ENCODE measurements at regions not wholly inside any gene's neighbourhood (a gene's known extent, or its start where the extent isn't known, plus 50 kb on each side); places are given as distances from the start of the nearest gene placed in this dataset.

DNA sequence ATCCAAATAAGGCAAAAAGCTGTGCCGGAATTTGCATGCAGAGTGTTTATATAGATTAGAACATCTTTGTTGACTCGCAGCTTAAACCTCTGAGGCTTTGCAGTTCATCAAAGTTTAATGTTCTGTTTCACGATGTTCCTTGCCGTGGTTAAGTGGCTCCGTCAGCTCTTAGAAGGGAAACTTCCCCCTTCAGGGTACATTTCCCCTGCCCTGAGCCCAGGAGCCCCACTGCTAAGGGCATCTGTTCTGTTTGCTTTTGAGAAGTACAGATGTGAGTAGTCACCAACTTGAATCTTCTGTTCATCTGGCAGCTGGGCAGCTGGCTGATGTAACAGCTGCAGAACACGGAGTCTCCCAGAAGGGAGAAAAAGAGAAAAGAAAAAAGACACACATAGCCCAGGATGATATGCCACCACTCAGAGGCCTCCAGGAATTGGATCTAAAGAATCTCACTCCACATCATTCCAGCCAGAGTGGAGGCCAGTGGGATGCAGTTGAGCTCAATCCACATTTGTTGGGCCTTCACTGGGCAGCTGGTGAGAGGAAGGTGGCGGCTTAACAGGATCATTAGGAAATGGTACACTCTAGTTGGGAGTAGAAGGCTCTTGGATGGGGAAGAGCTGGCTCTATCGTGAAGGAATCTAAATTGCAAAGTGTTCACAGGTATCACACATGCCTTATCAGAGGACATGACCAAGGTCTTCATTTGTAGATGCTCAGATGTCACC is 178.7 kb upstream of the RBPJ start:
- peak in 1 of 2 donors; percentile 48 for ATAC-seq

DNA sequence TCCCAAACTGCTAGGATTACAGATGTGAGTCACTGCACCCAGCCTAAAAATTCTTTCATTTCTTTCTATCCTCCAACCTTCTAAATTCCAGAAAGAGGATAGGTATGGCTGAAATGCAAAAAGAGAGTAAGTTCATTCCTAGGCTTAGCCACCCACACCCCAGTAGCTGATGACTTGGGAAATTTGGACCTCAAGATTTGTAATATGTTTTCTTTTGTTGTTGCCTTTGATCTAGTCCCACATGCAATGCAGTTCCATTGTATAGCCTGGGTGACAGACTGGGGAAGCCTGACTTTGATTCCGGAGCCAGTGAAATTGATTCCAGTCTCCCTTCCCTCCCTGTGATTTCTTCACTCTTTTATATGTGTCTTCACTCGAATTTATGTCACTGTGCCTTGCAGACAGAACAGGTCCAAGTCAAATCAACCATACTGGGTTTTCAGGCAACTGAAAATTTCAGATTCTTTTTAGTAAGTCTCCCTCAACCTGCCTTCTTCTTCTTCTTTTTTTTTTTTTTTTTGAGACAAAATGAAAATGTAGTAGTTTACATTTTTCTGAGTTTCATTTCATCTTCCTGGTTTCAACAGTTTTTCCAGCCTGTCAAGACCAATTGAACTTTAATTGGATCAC is 176.2 kb upstream of the RBPJ start:
- no peak for ATAC-seq

DNA sequence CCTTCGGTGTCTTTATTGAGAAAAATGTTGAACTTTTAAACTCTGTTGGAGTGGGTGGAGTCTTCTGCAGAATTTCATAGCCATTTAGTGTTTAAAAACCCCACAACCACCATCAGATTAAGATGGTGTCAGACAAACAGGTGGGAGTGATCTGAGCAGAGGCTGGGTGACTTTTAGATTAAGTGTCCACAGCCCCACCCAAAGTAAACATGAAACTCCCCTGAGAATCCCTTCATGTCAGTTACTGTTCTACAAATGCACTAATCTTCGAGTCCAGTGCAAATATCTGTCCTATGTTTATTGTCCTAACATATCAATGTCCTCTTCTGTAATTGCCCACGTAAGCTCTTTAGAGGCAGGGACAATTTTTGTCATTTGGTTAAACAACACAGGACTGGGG is 175.6 kb upstream of the RBPJ start:
- ATAC-seq = peak; percentile 32 to 69

DNA sequence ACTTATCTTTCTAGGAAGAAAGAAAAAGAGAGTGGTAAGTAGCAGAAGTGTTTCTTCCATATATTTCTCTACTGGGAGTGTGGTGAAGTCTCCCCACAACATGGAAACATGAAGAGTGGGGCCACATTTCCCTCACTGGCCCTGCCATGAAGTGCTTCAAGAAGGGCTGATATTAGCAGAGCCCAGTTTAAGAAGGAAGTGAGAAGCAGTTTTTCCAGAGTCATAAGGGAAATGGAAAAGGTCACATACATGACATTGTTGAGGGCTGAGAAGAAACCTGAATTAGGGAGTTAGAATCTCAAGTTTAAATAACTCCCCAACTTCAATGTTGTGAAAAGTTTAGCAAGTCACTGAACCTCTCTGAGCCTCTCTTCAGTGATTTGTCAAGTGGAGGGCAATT is 171.9 kb upstream of the RBPJ start:
- no peak for ATAC-seq

DNA sequence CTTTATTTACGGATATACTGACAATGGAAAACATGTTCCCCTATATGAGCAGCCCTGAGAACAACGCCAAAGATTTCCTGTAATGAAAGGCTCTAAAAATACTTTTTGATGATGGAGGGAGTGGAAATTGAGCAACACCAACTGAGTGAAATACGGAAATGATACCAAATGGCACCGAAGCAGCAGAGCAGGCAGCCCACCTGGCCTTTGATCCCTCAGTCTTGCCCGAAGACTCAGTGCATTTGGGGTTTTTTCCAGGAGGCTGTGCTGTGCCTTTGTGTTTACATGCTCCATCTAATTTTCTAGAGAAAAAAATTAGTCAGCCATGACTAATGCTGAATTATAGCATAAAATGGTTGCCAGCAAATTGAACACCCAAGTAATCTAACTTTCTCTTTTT is 169.9 kb upstream of the RBPJ start:
- peak; percentile 64 to 74 for ATAC-seq

DNA sequence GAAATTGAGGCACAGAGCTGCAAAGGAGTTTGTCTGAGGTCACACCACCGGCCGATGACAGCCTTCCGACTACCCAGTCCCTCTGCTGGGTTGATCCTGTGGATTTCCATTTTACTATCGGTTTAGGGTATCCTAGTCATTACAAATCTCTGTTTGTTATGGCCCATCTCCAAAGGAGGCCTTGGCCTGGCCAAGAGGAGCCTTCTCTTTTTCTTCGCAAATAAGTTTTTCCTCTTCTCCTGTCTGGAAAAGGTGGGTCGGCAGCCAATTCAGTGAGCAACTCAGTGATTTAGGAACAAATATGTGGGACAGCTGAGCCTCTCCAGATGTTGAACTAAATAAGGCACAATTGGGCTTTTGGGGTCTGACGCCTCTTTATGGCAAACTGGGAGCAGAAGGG is 169.2 kb upstream of the RBPJ start:
- no peak for ATAC-seq

DNA sequence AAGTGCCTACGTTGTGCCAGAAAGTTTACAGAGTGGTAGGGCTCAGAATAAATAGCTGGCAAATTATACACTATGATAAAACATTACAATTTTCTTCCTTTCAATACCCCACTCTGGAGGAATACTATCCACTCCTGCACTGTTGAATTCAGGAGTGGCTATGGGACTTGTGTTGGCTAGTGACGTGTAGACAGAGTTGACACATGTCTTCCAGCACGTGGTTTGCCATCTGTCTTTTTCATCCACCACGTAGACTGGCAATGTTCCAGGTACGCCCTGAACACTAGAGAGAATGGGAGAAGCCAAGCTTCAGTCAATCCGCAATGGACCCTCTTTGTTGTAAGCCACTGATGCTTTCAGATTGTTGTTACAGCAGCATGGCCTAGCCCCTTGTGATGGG is 168.8 kb upstream of the RBPJ start:
- no peak for ATAC-seq

DNA sequence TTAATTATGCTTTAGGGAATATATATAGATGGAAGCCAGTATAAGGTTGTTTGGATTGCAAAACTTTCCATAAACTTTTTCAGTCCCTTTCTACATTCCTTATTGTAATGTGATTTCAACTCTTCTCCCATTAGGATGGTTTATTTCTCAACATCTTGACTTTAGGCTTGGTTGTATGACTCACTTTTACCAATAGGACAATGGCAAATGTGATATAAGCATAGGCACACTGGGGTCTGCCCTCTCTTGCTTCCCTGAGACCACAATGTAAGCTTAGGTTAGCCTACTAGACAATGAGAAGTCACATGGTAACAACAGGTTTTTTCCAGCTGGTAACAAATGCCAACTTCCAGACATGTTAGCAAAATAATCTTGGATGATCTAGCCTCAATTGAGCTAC is 163.3 kb upstream of the RBPJ start:
- no peak for ATAC-seq

DNA sequence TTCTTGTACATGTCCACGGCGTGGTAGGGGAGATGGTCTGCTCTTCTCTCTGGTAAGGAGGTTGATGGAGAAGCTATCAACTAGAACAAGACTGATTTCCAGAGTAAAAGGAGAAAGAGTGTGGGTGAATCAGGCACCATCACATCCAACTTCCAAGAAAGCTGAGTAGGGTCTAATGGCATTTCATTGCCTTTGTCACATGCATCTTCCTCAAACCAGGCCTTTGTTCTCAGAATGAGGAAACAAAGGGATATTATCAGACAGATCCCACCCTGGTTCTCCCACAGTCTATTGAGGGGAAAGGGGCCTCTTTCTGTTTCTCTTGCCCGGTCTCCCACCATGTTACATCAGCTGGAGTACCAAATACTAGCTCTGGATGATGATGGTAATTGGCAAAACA is 160.2 kb upstream of the RBPJ start:
- no peak for ATAC-seq

DNA sequence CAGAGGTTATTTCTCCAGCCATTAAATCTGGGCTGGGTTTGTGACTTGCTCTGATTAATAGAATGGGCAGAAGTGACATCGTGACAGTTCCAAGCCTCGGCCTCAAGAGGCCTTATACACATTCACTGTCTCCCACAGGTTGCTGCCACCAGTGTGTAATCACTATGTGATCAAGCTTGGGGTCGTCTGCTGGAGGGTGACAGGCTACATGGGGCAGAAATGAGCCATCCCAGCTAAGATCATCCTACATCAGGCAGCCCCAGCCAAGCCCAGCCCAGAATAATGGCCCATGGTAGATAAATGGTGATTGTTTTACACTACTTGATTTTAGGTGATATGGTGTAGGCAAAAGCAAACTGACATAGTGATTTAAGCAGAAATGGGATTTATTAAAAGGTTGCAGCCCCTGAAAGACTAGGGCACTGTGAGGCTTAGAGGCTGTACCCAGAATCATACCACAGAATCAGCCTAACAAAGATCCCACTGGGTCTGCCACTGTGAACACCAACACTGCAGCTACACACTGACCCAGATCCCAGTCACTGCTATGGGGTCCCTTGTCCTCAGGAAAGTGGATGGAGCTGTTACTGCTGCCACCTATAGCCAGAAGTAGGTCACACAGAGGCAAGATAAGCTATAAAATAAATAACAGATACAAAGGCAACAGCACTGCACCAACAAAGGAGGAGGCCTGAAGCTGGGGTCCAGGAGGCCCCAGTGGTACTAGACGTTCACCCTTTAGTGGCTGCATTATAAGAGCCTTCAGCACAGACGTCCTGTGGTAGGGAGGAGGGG is 159.6 kb upstream of the RBPJ start:
- peak in 1 of 2 donors; percentile 57 for ATAC-seq

DNA sequence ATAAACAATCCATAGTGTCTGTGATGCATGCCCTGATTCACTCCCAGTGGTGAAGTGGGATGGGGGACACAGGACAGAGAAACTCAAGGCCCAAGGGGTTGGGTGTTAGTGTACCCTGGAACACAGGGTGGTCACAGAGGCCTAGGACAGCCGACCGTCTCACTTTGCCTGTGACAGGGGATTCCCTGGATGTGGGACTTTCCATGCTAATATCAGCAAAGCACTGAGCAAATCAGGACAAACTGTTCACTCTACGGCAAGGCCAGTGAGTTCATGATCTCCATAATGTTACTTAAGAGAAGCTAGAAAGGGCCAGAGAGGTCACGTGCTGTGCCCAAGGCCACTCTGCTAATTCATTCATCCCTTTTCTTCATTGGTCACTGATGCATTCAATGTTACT is 158.7 kb upstream of the RBPJ start:
- no peak for ATAC-seq

DNA sequence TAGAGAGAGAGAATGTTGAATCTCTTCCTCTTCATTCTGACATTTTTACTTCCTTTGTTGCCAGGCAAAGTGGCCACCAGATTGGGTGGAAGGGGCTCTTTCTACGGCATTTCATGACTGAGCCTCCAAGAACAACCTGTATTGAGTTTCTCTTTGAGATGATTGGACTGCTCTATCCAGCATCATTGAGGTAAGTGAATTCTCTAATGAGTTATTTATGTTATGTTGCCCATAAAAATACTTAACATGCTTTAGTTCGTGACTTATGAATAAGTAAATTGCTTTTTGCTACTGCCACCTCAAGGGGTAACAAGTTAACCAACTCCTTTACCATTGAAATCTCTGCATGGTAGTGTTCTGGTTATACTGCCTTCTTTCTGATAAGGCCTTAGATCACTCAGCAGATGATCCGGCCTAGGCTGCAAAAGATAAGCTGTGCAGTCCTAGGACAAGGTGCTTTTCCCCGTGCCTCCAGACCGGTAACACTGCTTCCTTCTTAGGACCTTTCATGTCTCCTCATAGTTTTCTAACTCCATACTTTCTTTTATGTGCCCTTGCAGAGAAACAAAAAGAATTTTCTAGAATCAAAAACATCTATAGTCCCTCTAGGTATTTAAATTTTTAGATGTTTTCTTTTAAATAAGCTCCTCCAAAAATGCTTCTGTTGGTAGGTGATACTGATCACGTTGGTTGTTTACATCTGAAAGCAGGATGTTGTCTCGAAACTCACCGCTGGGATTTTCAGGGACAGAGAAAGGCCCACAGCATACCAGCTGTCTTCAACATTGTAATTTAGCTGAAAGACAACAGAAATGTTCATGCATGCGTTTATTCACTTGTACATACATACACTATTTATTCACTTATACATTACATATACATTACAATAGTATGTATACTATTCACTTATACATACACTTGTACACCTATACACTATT is 157.1 kb upstream of the RBPJ start:
- no peak for ATAC-seq

DNA sequence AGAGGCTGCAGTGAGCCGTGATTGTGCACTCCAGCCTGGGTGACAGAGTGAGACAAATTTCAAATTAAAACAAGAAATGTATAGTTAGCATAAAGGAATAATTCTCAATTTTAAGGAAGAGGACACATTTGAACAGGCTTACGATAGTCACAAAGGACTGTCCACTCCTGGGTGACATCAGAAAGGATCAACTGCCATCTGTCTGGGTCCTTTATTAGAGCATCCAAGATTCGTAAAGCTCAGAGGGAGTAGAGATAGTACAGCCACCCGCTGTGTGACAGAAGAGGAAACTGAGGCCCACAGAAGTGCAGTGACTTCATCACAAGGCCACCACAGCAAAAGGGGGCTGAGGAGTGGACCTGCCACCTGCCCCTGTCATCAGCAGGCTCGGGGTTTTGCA is 149.3 kb upstream of the RBPJ start:
- ATAC-seq = no peak

DNA sequence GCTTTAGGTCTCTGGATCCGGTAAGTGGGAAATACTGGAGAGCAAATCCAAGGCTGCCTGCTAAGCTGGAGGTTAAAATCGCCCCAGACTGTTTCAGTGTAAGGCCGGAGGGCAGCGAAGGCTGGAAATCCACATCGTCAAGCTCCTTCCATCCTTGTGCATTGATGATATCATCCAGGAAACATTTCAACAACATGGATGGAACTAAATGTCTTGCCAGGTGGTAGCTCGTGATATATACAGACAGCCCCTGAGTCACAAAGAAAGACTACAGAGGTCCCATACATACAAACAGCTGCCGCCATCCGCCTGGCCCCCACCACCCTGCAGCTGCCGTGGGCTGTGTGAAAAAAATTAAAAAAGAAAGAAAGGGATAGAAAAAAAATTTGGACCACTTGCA is 148.9 kb upstream of the RBPJ start:
- no peak for ATAC-seq

DNA sequence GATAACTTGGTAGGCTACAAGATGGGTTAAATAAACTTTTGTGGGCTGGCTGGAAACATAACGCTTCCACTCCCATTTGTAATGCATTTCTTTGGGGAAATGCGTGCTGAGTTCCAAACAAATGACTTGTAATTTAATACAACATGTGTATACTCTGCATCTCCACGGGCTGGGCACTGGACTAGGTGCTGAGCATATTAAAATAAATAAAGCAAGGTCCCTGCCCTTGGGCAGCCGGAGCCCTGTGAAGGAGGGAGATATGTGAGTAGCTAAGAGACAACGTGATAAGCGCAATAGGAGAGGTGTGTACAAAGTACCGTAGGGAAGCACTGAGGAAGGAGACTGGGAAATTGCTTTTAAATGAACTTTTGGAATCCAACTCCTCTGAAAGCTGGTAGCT is 147.2 kb upstream of the RBPJ start:
- no peak for ATAC-seq

DNA sequence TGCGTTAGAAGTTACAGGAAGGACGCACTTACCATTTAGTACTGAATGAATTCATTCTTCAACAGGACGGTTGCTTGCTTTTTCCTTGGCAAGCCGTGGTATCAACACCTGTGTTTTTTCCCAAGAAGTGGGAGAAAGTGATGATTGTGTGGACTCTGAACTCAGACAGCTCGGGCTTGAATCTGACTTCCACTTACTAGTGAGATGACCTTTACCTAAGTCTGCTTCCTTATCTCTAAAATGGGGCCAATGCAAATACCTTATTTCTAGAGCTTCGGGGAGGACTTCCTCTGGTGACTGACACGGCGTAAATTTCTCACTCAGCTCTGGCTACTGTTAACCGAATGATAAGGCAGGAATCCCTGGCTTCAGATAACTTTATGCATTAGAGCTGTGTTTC is 146.8 kb upstream of the RBPJ start:
- ATAC-seq = no peak

DNA sequence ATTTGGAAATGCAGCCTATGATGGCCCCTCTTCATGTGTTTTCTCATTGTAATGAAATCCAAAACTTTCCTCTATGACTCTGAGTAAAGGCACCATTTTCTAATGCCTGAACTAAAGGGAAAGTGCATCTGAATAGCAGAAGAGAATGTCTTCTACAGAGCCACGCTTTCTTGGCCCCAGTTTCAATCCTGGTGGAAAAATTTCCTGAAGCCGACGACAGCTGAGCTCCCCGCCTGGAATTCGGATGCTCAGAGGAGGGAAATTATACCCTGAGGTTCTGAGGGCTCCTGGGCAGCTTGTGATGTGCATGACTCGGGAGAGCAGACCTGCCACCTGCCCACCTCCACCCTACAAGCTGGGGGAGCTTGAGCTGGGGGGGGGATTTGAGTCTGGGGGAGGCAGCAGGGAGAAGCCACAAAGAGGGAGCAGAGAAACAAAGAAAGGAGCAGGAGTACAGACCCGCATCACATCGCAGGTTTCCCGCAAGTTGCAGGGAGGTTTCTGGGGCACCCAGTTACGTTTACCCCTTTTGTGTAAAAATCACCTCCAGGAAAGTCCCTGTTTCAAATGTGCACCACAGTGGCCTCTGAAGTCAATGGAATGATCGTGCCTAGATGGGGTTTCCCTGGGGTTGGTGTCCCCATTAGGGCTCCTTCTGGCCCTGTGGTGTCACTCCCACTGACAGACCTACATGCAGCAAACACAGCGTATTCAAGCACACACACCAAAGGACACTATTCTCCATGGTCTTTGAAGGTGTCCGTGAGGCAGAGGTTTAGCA is 145.6 kb upstream of the RBPJ start:
- ATAC-seq = peak; percentile 22 to 55

DNA sequence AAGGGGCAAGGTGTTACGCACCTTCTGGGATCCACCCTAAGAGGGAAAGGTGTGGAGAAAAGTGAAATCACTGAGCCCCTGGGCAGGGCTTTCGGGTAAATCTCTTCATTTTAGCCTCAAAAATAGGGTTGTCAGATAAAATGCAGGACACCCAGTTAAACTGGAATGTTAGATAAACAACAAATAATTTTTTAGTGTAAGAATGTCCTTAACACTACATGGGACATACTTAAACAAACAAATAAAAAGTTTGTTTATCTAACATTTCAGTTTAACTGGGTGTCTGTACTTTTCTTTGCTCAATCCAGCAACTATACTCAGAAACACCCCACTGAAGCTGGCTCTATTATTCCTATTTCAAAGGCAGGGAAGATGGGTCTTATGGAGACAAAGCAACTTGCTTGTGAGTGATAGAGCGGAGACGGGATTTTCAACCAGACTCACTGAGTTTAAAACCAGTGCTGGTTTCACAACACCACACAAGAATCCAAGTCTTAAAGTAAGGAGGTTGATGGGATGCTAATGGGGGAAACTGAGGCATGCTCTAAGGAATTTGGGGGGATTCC is 144.8 kb upstream of the RBPJ start:
- ATAC-seq = no peak

DNA sequence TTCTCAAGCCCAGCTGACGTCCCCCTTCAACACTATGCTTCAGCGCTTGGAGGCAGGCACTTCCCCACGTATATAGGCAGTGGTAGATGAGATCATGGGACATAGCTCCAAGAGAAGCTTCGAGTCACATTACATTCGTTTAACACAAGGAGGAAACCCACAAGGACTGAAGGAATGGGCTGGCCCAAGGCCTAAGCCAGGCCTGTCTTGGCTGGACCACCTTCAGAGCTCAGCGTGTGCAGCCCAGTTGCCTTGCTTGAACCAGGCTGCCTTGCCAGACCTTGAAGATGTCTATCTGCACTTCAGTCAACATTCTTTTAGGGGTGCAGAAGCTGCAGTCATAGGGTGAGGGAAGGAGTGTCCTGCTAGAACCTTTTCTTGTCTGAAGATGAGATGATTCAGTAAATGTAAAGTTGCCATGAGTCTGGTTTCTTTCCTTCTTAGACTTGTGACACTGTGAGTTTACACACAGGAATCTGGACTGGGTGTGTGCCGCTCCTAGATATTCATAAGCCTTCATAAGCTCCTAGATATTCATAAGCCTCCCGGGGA is 144.1 kb upstream of the RBPJ start:
- no peak for ATAC-seq

DNA sequence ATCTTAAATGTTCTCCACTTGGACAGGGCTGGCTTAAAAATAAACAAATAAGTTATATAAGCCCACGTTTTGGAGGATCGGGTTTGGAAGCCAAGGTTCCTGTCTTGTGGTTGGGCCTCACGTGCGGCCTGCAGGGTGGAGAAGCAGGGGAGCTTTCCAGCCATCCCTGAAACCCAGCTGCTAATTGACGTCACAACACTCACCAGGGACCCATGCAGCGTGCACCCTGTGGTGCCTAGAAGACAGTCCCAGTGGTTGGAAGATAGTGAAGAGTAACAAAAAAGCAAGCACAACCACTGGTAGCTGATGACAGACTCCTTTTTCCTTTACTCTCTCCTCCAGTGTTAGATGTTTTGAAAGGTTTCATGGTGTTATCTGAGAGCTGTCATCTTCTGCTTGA is 142.0 kb upstream of the RBPJ start:
- peak in 1 of 2 donors; percentile 22 for ATAC-seq

DNA sequence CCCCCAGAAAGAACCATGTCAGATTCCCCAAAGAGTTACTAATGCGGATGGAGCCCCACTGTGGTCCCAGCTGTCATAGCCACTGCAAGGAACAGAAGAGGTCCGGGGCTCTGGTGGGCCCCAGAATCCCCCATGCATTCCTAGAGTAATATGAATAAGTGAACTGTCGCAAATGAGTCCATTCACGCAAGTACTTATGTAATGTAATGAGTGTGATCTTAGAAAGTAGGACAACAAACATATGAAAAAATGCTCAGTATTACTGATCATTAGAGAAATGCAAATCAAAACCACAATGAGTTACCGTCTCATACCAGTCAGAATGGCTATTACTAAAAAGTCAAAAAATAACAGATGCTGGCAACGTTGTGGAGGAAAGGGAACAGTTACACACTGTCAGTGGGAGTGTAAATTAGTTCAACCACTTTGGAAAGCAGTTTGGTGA is 141.5 kb upstream of the RBPJ start:
- peak; percentile 66 to 77 for ATAC-seq
